ENCODE measurements at regions not wholly inside any gene's neighbourhood (a gene's known extent, or its start where the extent isn't known, plus 50 kb on each side); places are given as distances from the start of the nearest gene placed in this dataset.

- CTCF ChIA-PET = interaction anchor here (0.9 kb wide), 1 partner anchor 152 kb away, joined by 3 read pairs; no protein-coding TSS in a partner anchor
Measured at GRCh38 chr9:97748525-97748924, 51.4 kb upstream of the XPA start.

GRCh38 chr9:97749928-97750327 lies 52.8 kb upstream of the XPA start:
- H3K4me1 ChIP-seq (ENCODE audit: control insufficient read depth in 1 of 2, insufficient read depth in 2 of 2, low read depth in 1 of 2, low read length in 1 of 2) = no peaks in the 10 kb centered on the region
- DNase-seq = no peak
- H3K9me3 ChIP-seq = no peaks in the 10 kb centered on the region
- H3F3A ChIP-seq (replicated peaks; ENCODE audit: insufficient read depth) = no peaks in the 10 kb centered on the region
- no peaks in the 10 kb centered on the region for H3K79me2 ChIP-seq (ENCODE audit: insufficient read depth)
- ChIA-PET CTCF (no interaction called here), POLR2A (no interaction called here)
- no peak overlapping the region for H2AFZ ChIP-seq (ENCODE audit: low read depth)
- no peak overlapping the region for H3K4me3 ChIP-seq (ENCODE audit: low read depth in 2 of 2, low read length in 1 of 2)
- no peaks in the 10 kb centered on the region for H3K9me2 ChIP-seq
- TF ChIP-seq RFX5 (IDR thresholded peaks at IDR 0.05; ENCODE audit: low read length) (no peak), YY1 (IDR thresholded peaks at IDR 0.05; ENCODE audit: low read depth) (no peak), REST (IDR thresholded peaks at IDR 0.05; ENCODE audit: low read depth, low read length) (no peak), ZBTB33 (IDR thresholded peaks at IDR 0.05; ENCODE audit: borderline replicate concordance, low read depth) (no peak), RXRA (IDR thresholded peaks at IDR 0.05; ENCODE audit: borderline replicate concordance, low read depth) (no peak), MXI1 (IDR thresholded peaks at IDR 0.05; ENCODE audit: low read depth, low read length) (no peak)
- H3K4me2 ChIP-seq = no peak overlapping the region
- peaks cover 4% of the 10 kb centered on the region; the same call in 1 of the 2 replicates for H3K27me3 ChIP-seq (ENCODE audit: insufficient read depth)
- H3K9ac ChIP-seq = no peak overlapping the region
- no peak overlapping the region for H3K27ac ChIP-seq (ENCODE audit: low read depth in 2 of 2, low read length in 1 of 2)
- 43% methylated on average over 3 of the region's 3 CpGs for WGBS (ENCODE audit: low lambda C conversion rate)
- no peaks in the 10 kb centered on the region for H3K36me3 ChIP-seq (replicated peaks in 1 of 2; ENCODE audit: control insufficient read depth in 1 of 2, insufficient read depth in 2 of 2, low read length in 1 of 2)
- no peaks in the 10 kb centered on the region for H4K20me1 ChIP-seq (ENCODE audit: insufficient read depth)

More at GRCh38 chr9:97748525-97748924, 51.4 kb upstream of the XPA start:
- H3K27me3 ChIP-seq (ENCODE audit: insufficient read depth) = peaks cover 4% of the 10 kb centered on the region; the same call in 1 of the 2 replicates
- no peaks in the 10 kb centered on the region for H4K20me1 ChIP-seq (ENCODE audit: insufficient read depth)
- H3F3A ChIP-seq (replicated peaks; ENCODE audit: insufficient read depth) = no peaks in the 10 kb centered on the region
- H3K4me2 ChIP-seq = no peak overlapping the region
- no peak for DNase-seq
- no peak overlapping the region for H2AFZ ChIP-seq (ENCODE audit: low read depth)
- H3K79me2 ChIP-seq (ENCODE audit: insufficient read depth) = no peaks in the 10 kb centered on the region
- H3K4me1 ChIP-seq (ENCODE audit: control insufficient read depth in 1 of 2, insufficient read depth in 2 of 2, low read depth in 1 of 2, low read length in 1 of 2) = no peaks in the 10 kb centered on the region
- H3K36me3 ChIP-seq (replicated peaks in 1 of 2; ENCODE audit: control insufficient read depth in 1 of 2, insufficient read depth in 2 of 2, low read length in 1 of 2) = no peaks in the 10 kb centered on the region
- H3K9me3 ChIP-seq = no peaks in the 10 kb centered on the region
- POLR2A ChIA-PET = no interaction called here
- H3K9me2 ChIP-seq = no peaks in the 10 kb centered on the region
- no peak overlapping the region for H3K4me3 ChIP-seq (ENCODE audit: low read depth in 2 of 2, low read length in 1 of 2)
- no peak overlapping the region for H3K27ac ChIP-seq (ENCODE audit: low read depth in 2 of 2, low read length in 1 of 2)
- no peak overlapping the region for H3K9ac ChIP-seq
- no peak for TF ChIP-seq NRF1 (IDR thresholded peaks at IDR 0.05; ENCODE audit: low read depth, low read length)
- WGBS (ENCODE audit: low lambda C conversion rate) = 20% methylated on average over 1 of the region's 1 CpG

Data from SK-N-SH (cell line).